K562 (cell line): ENCODE measurements at regions not wholly inside any gene's neighbourhood (a gene's known extent, or its start where the extent isn't known, plus 50 kb on each side); places are given as distances from the start of the nearest gene placed in this dataset.
"Not testable (repeated sequence)": the region's sequence is repeated elsewhere in the genome, so short reads cannot be mapped to it uniquely, and the experiment has no call there.

Experiments used
- ATAC-seq: fragments of 200-7000 bp; cut with Tn5 transposase; 3 replicates; pipeline ENCODE4 v1.9.1; 2020; ENCODE audit warnings: moderate library complexity
- BruUV-seq: library from RNA; stranded (reverse); fragments of 400-500 nt; replicated peaks from 2 replicates; lab custom pipeline; 2021; lab: Mats Ljungman, UMichigan
- CTCF ChIA-PET: fragments of 300-600 bp; formaldehyde crosslinking; extraction: SDS; loops from one replicate; lab custom pipeline; 2021; ENCODE audit warnings: low intra/inter-chr PET ratio; lab: Yijun Ruan, JAX
- POLR2A ChIA-PET: fragments of 300-600, 350-650 bp; sonication (Branson Sonifier 250); formaldehyde crosslinking; extraction: SDS; loops from one replicate; lab custom pipeline; 2021; ENCODE audit warnings: antibody characterized with exemption, inconsistent platforms; lab: Yijun Ruan, JAX
- DNase-seq, 4 experiments: peaks; one replicate each; pipeline versions ENCODE4 v3.0.0 to v3.0.0-alpha.2; 2011 to 2018; ENCODE audit warnings: low spot score in 3 of 4, mixed read lengths in 3 of 4; ENCODE audit errors: extremely low read depth in 1 of 4
- FAIRE-seq: peaks from 2 replicates; lab custom pipeline; 2011; peaks lifted over from hg19 to GRCh38; lab: Jason Lieb, UNC
- H2AFZ ChIP-seq: 2 replicates; pipeline ENCODE4 v1.6.0; 2011; ENCODE audit warnings: low read depth, low read length, control low read depth, inconsistent platforms
- H3K27ac ChIP-seq: fragments of 200-600 bp; 3 replicates; pipeline ENCODE4 v1.8.0; 2011; ENCODE audit warnings: low read depth, mild to moderate bottlenecking, control low read depth, inconsistent platforms, low read length, moderate library complexity, mixed read lengths; ENCODE audit errors: extremely low read depth
- H3K27me3 ChIP-seq, 2 experiments: fragments of 300-600 bp in 1 of 2; 2 replicates in 1 of 2; 3 replicates in 1 of 2; pipeline versions ENCODE4 v1.6.0 to v1.8.0; 2011; ENCODE audit warnings: inconsistent platforms in 2 of 2, low read length in 2 of 2, mild to moderate bottlenecking in 1 of 2, mixed read lengths in 1 of 2, moderate library complexity in 1 of 2; ENCODE audit not compliant: control insufficient read depth in 2 of 2, insufficient read depth in 2 of 2
- H3K36me3 ChIP-seq: fragments of 300-600 bp; 3 replicates; pipeline ENCODE4 v1.8.0; 2011; ENCODE audit warnings: mild to moderate bottlenecking, low read length, inconsistent platforms; ENCODE audit not compliant: control insufficient read depth, insufficient read depth
- H3K4me1 ChIP-seq, 2 experiments: fragments of 200-600 bp in 1 of 2; replicated peaks in 1 of 2; 2 replicates in 1 of 2; 3 replicates in 1 of 2; pipeline versions ENCODE4 v1.5.1 to v1.8.0; 2011; ENCODE audit warnings: inconsistent platforms in 2 of 2, low read length in 2 of 2, mild to moderate bottlenecking in 1 of 2, mixed read lengths in 1 of 2, moderate library complexity in 1 of 2; ENCODE audit not compliant: control insufficient read depth in 2 of 2, insufficient read depth in 2 of 2
- H3K4me2 ChIP-seq: 2 replicates; pipeline ENCODE4 v1.6.1; 2011; ENCODE audit warnings: low read length, control low read depth, inconsistent platforms, mixed read lengths; ENCODE audit not compliant: insufficient read depth
- H3K4me3 ChIP-seq: fragments of 200-600 bp; sonication (generic), shearing (Covaris generic); 2 replicates; pipeline ENCODE4 v1.5.1; 2016; ENCODE audit warnings: control low read depth, inconsistent platforms
- H3K79me2 ChIP-seq: fragments of 200-600 bp; 3 replicates; pipeline ENCODE4 v1.8.0; 2011; ENCODE audit warnings: low read length, inconsistent platforms; ENCODE audit not compliant: control insufficient read depth, insufficient read depth
- H3K9ac ChIP-seq, 2 experiments: 2 replicates each; pipeline versions ENCODE4 v1.6.0 to v1.6.1; 2011; ENCODE audit warnings: low read depth in 2 of 2, low read length in 2 of 2, control low read depth in 1 of 2, inconsistent platforms in 1 of 2, mild to moderate bottlenecking in 1 of 2, mixed read lengths in 1 of 2; ENCODE audit not compliant: insufficient read depth in 1 of 2
- H3K9me1 ChIP-seq: one replicate; pipeline ENCODE4 v1.6.0; 2011; ENCODE audit warnings: inconsistent platforms, mild to moderate bottlenecking, low read length, moderate library complexity; ENCODE audit not compliant: control insufficient read depth, insufficient read depth
- H3K9me3 ChIP-seq: replicated peaks from 2 replicates; pipeline ENCODE4 v1.5.1; 2011; ENCODE audit warnings: low read depth, low read length, inconsistent platforms; ENCODE audit not compliant: control insufficient read depth, insufficient read depth
- H4K20me1 ChIP-seq: replicated peaks from 2 replicates; pipeline ENCODE4 v1.6.1; 2011; ENCODE audit warnings: low read length, inconsistent platforms, mixed read lengths; ENCODE audit not compliant: control insufficient read depth, insufficient read depth
- CBFA2T2 ChIP-seq: fragments of 450-650 bp; conservative IDR thresholded peaks from 2 replicates; pipeline ENCODE4 v1.6.1; 2017; ENCODE audit warnings: mild to moderate bottlenecking
- CHCHD3 ChIP-seq: fragments of 250-450 bp; sonication (Bioruptor Pico); IDR thresholded peaks from 2 replicates; pipeline ENCODE4 v2.1.2; 2022; ENCODE audit warnings: mild to moderate bottlenecking
- ILK ChIP-seq: fragments of 450-650 bp; IDR thresholded peaks from 2 replicates; pipeline ENCODE4 v1.6.1; 2016; ENCODE audit warnings: missing genetic modification characterization, low read depth, mild to moderate bottlenecking, missing compliant biosample characterization, moderate library complexity, borderline replicate concordance
- L3MBTL2 ChIP-seq: fragments of 450-650 bp; IDR thresholded peaks from 2 replicates; pipeline ENCODE4 v1.6.1; 2016; ENCODE audit warnings: mild to moderate bottlenecking, moderate library complexity
- PCBP1 ChIP-seq: fragments of 200-400 bp; formaldehyde crosslinking; IDR thresholded peaks from 2 replicates; pipeline ENCODE4 v1.6.1; 2018; ENCODE audit warnings: mild to moderate bottlenecking, low read depth, low read length; ENCODE audit not compliant: poor library complexity, severe bottlenecking
- POLR2B ChIP-seq: fragments of 450-650 bp; IDR thresholded peaks from 2 replicates; pipeline ENCODE4 v1.6.1; 2018; ENCODE audit warnings: low read depth; ENCODE audit not compliant: partially characterized antibody
- PPARD ChIP-seq: fragments of 250-450 bp; sonication (Bioruptor Pico); IDR thresholded peaks from 2 replicates; pipeline ENCODE4 v1.8.0; 2022; ENCODE audit warnings: inconsistent platforms, mild to moderate bottlenecking, moderate library complexity
- SREBF1 ChIP-seq: fragments of 150-350 bp; IDR thresholded peaks from 2 replicates; pipeline ENCODE4 v1.6.1; 2014; ENCODE audit warnings: antibody characterized with exemption, low read depth, low read length, borderline replicate concordance
- ZNF280A ChIP-seq: fragments of 450-650 bp; IDR thresholded peaks from 2 replicates; pipeline ENCODE4 v1.6.1; 2018; ENCODE audit warnings: mild to moderate bottlenecking, low read depth; ENCODE audit not compliant: partially characterized antibody
- ZNF707 ChIP-seq: fragments of 250-450 bp; sonication (Bioruptor Pico); conservative IDR thresholded peaks from 2 replicates; pipeline ENCODE4 v1.8.0; 2022; ENCODE audit warnings: inconsistent platforms, mild to moderate bottlenecking, moderate library complexity
- whole genome bisulfite sequencing: fragments of 100-300 bp; shearing (Covaris generic); methylation state at CpG from one replicate; pipeline ENCODE4 v1.1.6; 2016; ENCODE audit warnings: low coverage, mixed read lengths; ENCODE audit not compliant: insufficient coverage; ENCODE audit errors: missing lambda C conversion rate; 5-methylcytosine and 5-hydroxymethylcytosine counted together
- in situ Hi-C: fragments of 300-500 bp; cut with MboI; formaldehyde crosslinking; loops from 4 replicates; pipeline ENCODE4 v1.15.0; 2018; ENCODE audit warnings: inconsistent platforms, mixed read lengths
- intact Hi-C: fragments of 100-400 bp; cut with micrococcal nuclease; formaldehyde crosslinking; loops from 2 replicates; pipeline ENCODE4 v1.14.2; 2022

- H3K36me3 ChIP-seq, H3K9me3 ChIP-seq, DNase-seq, H3K4me1 ChIP-seq, H3K27ac ChIP-seq, H3K9ac ChIP-seq, POLR2A ChIA-PET, H3K9me1 ChIP-seq, ATAC-seq, H2AFZ ChIP-seq, BruUV-seq, H3K79me2 ChIP-seq, FAIRE-seq, H3K4me2 ChIP-seq, H4K20me1 ChIP-seq, CTCF ChIA-PET, intact Hi-C loops, H3K4me3 ChIP-seq, in situ Hi-C loops, H3K27me3 ChIP-seq: not testable (repeated sequence)
- 0% methylated on average over 1 of the region's 1 CpG for WGBS
Measured at GRCh38 chr10:9153057-9153456, 1098.6 kb downstream of the GATA3 start.

GRCh38 chr10:9157656-9158055, 1103.2 kb downstream of the GATA3 start:
- no peak overlapping the region for H2AFZ ChIP-seq
- POLR2A ChIA-PET = no interaction called here
- no peaks in the 10 kb centered on the region for H3K79me2 ChIP-seq
- no TSS peak for BruUV-seq
- FAIRE-seq (no peak), ATAC-seq (no peak), DNase-seq (no peak)
- H3K36me3 ChIP-seq = no peaks in the 10 kb centered on the region
- WGBS = 0% methylated on average over 3 of the region's 3 CpGs
- in situ Hi-C loops = no loop called here
- no peaks in the 10 kb centered on the region for H3K27me3 ChIP-seq
- TF ChIP-seq ILK (tag) (no peak), CHCHD3 (CRISPR knock-in tag) (no peak), CBFA2T2 (no peak), PPARD (CRISPR knock-in tag) (no peak), L3MBTL2 (no peak), ZNF280A (no peak), POLR2B (no peak), PCBP1 (no peak), SREBF1 (no peak), ZNF707 (no peak)
- intact Hi-C loops = no loop called here
- H3K4me2 ChIP-seq = no peak overlapping the region
- no peak overlapping the region for H3K9ac ChIP-seq
- CTCF ChIA-PET = no interaction called here
- H3K4me3 ChIP-seq = no peak overlapping the region
- H3K27ac ChIP-seq = no peak overlapping the region
- H3K9me3 ChIP-seq = no peaks in the 10 kb centered on the region; the same call in none of the 2 replicates
- no peaks in the 10 kb centered on the region for H4K20me1 ChIP-seq
- no peaks in the 10 kb centered on the region for H3K4me1 ChIP-seq
- no peaks in the 10 kb centered on the region for H3K9me1 ChIP-seq
